ENCODE measurements at regions not wholly inside any gene's neighbourhood (a gene's known extent, or its start where the extent isn't known, plus 50 kb on each side); places are given as distances from the start of the nearest gene placed in this dataset.

DNA sequence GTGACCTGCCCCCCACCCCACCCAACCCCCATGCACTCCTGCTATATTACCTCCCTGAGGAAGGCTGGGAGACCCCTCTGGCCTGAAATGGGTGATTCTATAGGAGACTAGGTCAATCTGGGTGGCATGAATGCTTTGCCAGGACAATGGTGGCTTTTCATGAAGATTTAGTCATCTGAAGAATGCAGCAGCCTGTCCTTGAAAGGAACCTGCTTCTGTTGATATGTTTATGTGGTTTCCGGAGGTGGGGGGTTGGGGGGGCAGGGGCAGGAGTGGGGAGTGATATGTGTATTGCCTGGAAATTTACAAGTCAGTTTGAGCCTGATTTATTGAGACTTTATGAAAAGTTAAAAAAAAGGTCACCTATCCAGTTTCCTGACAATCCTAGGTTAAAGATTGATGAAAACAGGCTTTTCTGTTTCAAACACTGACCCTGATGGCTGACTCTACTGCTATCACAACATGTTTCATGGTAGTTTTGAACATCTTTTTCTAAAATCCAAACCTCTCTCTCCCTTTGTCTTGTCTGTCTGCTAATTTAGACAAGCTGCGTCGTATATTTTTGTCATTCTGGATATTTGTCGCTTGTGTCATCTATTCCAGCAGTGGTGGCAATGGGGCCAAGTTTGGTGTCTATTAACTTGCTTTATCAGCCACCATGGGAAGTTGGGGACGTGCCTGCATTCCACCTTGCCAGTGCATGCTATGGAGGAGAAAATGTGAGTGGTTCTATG is 153.7 kb upstream of the EGFLAM start:
- DNase-seq (ENCODE audit: extremely low spot score, insufficient read length, low read depth) (no peak), FAIRE-seq (no peak)

DNA sequence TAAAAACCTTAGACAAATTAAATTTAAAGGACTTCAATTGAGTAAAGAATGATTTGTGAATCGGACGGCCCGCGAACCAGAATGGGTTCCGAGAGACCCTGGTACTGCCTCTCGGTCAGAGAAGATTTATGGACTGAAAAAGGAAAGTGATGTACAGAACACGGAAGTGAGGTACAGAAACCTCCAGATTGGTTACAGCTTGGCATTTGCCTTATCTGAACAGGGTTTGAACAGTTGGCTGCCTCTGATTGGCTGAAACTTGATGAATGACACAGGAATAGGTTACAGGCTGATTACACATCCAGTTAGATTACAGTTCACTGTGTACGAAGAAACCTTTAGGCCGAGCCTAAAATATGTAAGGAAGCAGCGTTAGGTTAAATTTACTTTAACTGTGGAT is 156.5 kb upstream of the EGFLAM start:
- FAIRE-seq (no peak), DNase-seq (ENCODE audit: extremely low spot score, insufficient read length, low read depth) (no peak)

DNA sequence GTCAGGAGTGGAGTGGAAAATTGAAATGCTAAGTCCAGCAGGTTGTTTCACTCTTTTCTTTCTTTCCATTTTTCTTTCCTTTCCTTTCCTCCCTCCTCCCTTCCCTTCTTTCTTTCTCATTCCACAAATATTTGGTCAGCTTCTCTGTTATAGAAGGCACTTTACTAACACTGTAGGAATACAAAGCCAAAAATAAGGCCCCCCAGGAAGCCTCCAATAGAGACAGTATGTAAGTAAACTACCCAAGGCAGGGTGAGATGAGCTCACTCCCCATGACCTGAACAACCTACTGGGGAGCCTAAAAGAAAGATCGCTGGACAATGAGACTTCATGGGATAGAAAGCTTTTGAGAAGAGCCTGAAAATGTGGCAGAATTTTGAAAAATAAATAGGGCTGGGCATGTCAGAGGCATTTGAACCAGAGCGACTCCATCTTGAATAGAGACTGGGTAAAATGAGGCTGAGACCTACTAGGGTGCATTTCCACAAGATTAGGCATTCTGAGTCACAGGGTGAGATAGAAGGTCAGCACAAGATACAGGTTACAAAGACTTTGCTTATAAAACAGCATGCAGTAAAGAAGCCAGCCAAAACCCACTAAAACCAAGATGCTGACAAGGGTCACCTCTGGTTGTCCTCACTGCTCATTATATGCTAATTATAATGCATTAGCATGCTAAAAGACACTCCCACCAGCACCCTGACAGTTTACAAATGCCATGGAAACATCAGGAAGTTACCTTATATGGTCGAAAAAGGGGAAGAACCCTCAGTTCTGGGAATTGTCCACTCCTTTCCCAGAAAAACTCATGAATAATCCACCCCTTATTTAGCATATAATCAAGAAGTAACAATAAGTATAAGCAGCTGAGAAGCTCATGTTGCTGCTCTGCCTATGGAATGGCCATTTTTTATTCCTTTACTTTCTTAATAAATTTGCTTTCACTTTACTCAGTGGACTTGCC is 158.9 kb upstream of the EGFLAM start:
- DNase-seq (ENCODE audit: extremely low spot score, insufficient read length, low read depth) = no peak
- FAIRE-seq = no peak

DNA sequence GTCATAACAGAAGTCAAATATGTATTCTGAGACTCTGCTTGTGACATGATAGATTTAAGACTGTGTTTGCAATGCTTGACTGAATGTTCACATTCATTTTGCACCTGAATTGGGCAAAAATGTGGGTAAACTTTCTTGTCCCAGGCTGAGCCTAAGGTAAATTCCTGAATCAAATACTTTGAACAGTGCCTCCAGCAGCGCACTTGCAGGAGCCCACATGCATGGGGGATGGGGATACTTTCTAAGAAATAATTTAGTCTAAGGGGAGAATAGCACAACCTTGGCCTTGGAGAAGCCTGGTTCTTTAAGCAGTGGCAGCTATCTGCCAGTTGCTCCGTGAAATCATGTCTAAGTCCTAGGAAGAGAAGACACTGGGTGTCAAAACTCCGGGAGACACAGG is 163.5 kb upstream of the EGFLAM start:
- no peak for FAIRE-seq
- DNase-seq (ENCODE audit: extremely low spot score, insufficient read length, low read depth) = no peak

DNA sequence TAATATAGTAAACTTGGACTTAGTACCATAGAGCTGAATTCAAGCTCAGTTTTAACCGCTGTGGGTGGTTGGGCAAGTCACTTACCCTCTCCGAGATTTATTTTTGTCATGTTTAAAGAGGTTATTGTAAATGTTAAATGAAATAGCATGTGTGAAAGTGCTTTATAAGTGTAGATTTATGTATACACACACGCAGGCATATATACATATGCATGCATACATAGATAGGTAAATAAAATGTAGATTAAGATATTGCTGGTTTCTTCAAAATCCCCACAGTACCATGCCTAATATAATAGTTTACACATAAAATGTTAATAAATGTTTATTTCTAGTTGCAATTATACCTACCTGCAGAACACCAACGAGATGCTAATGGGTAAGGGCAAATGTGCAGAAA is 164.5 kb upstream of the EGFLAM start:
- FAIRE-seq (no peak), DNase-seq (ENCODE audit: extremely low spot score, insufficient read length, low read depth) (no peak)

DNA sequence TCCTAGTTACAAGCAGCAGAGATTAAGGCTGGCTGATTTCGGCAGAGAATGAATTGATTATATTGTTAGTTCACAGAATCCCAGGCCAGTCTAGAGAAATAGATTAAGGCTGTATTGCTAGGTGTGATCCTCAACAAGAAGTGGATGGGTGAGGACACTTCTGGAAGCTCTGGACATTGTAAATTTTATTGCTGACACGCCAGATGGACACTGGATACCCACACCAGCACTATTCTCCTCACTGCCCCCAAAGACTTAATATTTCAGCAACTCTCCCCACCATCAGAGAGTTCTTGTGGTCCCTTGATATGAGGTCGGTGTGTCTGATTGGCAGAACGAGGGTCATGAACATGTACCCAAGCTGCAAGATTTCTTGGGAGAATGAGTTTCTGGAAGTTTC is 171.6 kb upstream of the EGFLAM start:
- no peak for DNase-seq (ENCODE audit: extremely low spot score, insufficient read length, low read depth)
- FAIRE-seq = no peak

DNA sequence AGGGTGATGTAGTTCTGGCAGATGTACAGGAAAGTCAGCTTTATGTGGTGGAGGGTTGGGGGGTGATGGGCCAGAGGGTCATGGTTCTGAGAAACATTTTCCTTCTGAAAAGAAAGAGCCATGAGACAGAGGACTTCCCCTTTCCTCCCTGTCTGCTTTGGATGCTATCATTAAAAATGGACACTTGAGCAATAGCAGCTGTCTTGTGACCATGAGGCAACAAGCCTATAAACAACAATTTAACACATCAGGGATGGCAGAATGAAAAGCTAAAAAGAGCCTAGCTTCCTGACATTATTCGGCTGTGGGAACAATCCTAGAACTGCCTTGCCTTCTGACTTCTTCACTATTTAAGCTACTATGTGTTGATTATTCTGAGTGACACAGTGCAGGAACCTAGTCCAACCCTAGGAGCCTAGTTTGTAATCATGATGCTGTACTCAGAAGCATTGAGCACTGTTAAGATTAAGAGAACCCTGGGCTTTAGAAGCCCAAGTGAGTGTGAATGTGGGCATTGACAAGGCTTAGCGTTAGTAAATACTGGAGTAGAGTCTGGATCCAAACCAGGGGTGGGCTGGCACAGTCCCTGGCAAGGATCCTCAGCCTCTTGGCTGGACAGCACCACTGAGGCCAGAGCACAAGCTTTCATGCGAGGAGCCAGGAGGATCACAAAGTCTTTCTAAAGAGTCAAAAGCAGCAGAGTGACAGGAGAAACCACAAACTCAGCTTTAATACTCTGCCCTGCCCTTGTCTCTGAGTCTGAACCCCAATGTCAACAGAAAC is 178.5 kb upstream of the EGFLAM start:
- no peak for DNase-seq (ENCODE audit: extremely low spot score, insufficient read length, low read depth)
- FAIRE-seq = no peak

DNA sequence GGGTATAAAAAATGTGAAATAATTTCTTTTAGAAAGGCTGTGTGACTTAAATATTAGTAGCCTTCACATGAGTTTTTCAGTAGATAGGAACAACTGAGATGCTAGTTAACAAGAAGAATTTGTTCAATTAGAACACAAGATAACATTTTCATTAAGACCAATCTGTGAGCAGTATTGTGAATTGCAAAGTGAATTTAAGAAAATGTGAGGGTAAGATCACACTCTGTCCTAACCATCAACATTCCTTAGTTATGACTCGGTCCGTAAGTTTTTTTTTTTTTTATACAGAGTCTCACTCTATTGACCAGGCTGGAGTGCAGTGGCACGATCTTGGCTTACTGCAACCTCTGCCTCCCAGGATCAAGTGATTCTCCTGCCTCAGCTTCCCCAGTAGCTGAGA is 180.2 kb upstream of the EGFLAM start:
- DNase-seq (ENCODE audit: extremely low spot score, insufficient read length, low read depth) (no peak), FAIRE-seq (no peak)

DNA sequence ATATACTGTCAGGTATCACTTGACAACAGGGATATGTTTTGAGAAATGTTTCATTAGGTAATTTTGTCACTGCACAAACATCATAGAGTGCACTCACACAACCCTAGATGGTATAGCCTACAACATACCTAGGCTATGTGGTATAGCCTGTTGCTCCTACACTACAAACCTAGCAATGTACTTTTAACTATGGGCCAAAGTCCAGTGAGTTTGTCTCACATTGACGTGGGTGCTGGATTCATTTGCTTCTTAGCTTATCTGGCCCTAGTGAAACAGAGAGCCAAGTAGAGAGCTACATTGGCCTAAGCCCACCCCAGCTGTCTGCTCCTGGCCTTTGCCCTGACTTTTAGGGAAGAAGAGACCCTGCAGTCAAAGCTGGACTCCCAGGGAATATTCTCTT is 180.7 kb upstream of the EGFLAM start:
- DNase-seq (ENCODE audit: extremely low spot score, insufficient read length, low read depth) (no peak), FAIRE-seq (no peak)

DNA sequence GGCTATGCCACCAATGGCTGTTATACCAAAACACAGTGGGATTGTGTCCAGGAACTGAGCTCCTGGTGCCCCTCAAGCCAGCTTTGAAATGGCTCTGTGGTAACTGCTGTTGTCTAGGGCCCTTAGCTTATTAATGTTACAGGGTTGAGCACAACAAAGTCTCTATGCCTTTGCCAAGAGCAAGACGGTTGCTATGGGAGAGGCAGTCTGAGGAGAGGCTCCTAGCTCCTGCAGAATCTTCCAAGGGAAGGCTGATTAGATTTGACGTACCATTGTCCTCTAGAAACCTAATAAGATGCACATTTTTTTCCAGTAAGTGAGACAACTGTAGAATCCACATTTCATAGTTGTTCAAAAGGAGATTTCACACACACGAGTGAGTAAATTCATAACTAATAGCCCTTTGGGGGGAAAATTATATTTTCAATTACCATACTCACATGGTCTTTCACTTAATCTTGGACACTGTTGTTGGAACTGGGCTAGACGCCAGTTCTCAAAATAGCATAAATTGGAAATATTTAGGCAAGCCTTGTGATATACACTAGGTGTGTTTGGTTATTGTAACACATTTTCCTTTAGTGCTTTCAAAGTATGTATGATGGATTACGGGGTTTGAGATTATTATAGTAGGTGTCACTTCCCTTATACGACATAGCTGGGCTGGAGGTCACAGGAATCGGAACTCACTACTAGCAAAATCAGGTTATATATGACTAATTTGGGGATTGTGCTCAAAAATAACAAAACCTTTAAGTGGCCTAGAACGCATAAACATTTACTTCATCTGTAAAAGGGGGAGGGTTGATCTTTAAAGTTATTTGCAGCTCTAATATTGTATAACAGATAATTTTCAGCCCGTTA is 186.3 kb upstream of the EGFLAM start:
- FAIRE-seq = no peak
- no peak for DNase-seq (ENCODE audit: extremely low spot score, insufficient read length, low read depth)

DNA sequence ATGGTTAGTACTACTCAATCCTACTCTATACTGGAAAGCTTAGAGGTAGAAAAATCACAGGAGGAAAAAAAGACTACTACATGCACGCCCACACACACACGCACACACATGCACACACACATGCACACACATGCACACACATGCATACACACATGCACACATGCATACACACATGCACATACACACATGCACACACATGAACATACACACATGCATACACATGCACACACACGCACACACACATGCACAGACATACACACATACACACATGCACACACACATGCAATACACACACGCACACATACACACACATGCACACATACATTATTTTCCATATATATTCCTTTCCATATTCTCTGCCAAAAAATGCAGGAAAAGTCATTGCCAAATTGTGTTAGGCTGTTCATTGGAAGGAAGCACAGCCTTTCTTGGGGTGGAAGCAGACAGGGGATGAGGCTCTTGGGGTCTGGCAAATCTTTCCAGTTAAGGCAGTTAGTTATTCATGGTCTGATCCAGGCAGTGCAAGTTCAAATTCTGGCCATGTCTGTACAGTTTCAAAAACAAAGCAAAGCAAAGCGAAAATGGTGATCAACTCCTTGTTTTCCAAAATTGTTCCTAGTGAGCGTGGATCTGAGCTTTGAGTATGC is 187.9 kb upstream of the EGFLAM start:
- DNase-seq (ENCODE audit: extremely low spot score, insufficient read length, low read depth) = no peak
- FAIRE-seq = no peak

DNA sequence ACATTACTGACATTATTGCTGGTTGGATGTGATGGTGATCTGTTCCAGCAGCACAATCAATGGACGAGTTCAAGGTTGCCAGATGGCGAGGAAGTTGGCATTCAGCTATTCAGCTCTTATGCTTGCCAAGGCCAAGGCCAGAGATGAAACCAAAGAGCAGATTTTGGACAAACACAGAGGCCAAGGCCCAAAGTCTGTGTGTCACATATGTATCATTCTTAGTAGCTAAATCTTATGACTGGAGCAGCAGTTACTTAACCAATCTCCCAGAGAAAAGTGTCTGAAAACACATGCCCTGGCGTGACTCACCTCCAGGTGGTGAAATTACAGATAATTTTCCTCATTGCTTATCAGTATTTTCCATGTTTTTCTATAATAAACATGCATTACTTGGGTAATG is 189.0 kb upstream of the EGFLAM start:
- FAIRE-seq (no peak), DNase-seq (ENCODE audit: extremely low spot score, insufficient read length, low read depth) (no peak)

DNA sequence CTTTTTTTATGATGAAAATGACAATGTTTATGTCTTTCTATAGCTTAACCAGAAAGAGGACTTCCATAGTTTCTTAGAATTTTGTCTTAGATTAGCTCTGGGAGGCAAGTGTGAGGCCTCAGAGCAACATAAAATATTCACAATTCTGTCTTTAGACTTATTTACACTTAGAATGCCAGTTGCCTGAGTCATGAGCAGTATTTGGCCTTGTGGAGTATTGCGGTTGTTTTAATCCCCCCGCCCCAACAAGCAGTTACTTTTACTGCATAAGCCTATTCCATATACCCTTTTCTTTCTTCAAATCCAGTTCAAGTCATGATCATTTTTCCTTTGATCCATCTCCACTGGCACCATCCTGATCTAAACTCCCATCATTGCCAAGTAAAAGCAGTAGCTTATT is 198.0 kb upstream of the EGFLAM start:
- no peak for DNase-seq (ENCODE audit: extremely low spot score, insufficient read length, low read depth)
- FAIRE-seq = no peak

DNA sequence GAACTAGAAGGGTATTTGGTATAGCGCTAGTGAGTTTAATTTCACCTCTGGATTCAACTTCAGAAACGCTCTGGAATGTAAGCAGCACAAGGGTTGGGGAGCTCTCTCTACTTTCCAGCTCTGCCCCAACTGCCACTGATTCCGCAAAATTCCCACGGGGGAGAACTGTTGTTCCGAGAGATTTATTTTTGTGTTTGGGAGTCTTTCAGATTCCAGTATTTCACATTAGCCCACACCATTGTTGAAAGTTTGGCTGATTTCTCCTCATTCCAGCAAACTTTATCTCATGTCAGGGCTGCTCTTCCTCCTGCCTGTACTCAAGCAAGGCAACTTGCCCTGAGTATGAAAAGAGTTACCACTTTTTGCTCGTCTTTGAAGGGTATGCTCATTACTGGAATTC is 198.5 kb upstream of the EGFLAM start:
- FAIRE-seq (no peak), DNase-seq (ENCODE audit: extremely low spot score, insufficient read length, low read depth) (no peak)

DNA sequence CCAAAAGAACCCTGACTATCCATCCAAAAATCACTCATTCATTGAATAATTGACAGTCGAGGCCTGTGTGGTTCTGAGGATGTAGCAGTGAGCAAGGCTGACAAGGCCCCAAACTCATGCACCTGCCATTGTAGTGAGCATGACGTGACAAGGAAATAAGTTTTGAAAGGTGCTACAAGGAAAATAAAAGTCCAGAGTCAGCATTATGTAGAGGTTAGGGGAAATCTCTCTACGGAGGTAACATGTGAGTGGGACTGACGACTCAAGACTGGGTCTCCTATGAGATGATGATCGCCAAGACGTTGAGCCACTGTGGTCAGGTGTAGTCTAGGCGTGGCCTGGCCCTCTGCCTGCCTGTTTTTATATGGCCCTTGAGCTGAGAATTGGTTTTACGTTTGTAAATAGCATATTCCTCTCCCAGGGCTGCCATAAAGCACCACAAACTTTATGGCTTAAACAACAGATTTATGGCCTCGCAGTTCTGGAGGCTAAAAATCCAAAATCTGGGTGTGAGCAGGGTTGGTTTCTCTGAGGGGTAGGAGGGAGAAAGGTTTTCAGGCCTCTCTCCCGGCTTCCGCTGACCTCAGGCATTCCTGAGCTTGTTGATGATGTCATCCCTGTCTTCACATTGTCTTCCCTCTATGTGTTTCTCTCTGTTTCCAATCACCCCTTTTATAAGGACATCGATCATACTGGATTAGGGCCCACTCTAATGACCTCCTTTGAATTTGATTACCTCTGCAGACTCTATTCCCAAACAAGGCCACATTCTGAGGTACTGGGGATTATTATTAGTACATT is 206.4 kb upstream of the EGFLAM start:
- FAIRE-seq (no peak), DNase-seq (ENCODE audit: extremely low spot score, insufficient read length, low read depth) (no peak)

DNA sequence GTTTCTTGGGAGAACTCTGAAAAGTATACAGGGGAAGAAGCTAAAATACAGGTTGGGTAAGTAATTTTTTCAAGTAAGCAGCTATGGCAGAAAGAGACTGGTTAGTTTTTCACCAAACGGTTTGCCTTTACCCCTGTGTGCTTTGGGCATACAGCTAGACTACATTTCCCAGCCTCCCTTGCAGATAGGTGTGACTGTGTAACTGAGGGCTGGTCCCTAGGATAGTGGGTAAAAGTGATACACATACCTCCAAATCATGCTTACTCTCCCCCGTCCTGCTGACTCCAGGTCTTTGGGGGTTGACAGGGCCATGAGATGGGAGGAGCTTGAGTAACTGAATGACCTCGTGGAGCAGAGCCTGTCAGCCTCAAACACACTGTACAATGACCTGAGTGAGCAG is 208.6 kb upstream of the GDNF start:
- FAIRE-seq (no peak), DNase-seq (ENCODE audit: extremely low spot score, insufficient read length, low read depth) (no peak)

DNA sequence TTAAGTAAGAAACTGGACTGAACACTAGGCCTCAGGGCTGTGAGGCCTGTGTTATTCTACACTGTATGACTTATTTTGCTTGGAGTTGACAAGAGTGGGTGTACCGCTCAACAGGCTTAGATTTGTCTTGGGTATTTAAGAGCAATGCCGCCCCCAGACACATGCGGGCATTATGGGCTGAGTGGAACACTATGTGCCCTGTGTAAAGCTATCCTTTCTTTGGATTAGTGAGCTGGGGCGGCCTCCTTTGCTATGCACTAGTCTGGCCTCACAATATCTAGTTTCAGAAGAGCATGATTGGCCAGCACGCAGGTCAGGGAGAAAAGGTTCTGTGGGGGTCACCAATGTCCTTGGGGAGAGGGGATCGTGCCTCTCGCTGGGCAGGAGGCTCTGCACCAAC is 206.3 kb upstream of the GDNF start:
- no peak for DNase-seq (ENCODE audit: extremely low spot score, insufficient read length, low read depth)
- FAIRE-seq = no peak

DNA sequence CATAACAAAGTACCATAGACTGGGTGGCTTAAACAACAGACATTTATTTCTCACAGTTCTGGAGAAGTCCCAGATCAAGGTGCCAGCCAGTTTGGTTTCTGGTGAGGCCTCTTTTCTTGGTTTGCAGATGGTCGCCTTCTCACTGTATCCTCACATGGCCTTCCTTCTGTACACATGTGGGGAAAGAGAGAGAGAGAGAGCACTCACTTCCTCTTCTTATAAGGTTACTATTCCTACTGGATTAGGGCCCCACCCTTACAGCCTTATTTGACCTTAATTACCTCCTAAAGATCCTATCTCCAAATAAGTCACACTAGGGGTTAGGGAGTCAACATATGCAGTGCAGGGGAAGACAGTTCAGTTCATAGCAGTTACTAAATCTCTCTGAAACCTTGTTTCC is 205.6 kb upstream of the GDNF start:
- DNase-seq (ENCODE audit: extremely low spot score, insufficient read length, low read depth) (no peak), FAIRE-seq (no peak)

DNA sequence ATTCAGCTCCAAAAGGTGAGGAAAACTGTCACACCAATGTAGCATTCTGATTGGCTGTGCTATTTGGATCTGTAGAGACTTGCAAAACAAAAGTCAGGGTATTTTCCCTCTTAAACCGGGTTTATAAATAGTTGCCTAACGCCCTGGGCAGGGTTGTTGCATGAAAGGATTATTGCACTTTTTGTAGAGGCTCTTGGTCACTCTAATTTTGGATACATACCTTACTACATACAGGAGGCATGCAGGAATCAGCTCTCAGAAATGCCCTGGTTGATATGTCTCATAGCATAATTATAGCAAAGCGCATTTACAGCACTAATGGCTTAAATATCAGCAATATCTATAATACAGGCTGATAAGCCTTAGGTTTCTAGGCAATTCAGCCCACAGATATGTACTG is 200.0 kb upstream of the GDNF start:
- DNase-seq (ENCODE audit: extremely low spot score, insufficient read length, low read depth) (no peak), FAIRE-seq (no peak)

All from GM18507 (cell line).